ENCODE measurements at regions not wholly inside any gene's neighbourhood (a gene's known extent, or its start where the extent isn't known, plus 50 kb on each side); places are given as distances from the start of the nearest gene placed in this dataset.
"Not testable (repeated sequence)": the region's sequence is repeated elsewhere in the genome, so short reads cannot be mapped to it uniquely, and the experiment has no call there.

GRCh38 chr21:5123655-5124054 is 5397.7 kb upstream of the TPTE start:
- TF ChIP-seq REST (IDR thresholded peaks at IDR 0.05; ENCODE audit: borderline replicate concordance); CTCF (IDR thresholded peaks at IDR 0.05; ENCODE audit: poor library complexity, severe bottlenecking); EP300 (conservative IDR thresholded peaks at IDR 0.05; ENCODE audit: poor library complexity, severe bottlenecking); MXI1 (conservative IDR thresholded peaks at IDR 0.05; ENCODE audit: poor library complexity, severe bottlenecking); POLR2AphosphoS5 (IDR thresholded peaks at IDR 0.05): not testable (repeated sequence)
